Activated CD8-positive, alpha-beta T cell treated with anti-CD3 and anti-CD28 coated beads for 36 hours (primary cell): ENCODE measurements at regions not wholly inside any gene's neighbourhood (a gene's known extent, or its start where the extent isn't known, plus 50 kb on each side); places are given as distances from the start of the nearest gene placed in this dataset.
"Not testable (repeated sequence)": the region's sequence is repeated elsewhere in the genome, so short reads cannot be mapped to it uniquely, and the experiment has no call there.

Experiments used
- ATAC-seq: fragments of 200-7000 bp; cut with Tn5 transposase; one replicate; pipeline ENCODE4 v1.10.0; 2021; ENCODE audit warnings: mild to moderate bottlenecking, moderate library complexity
- CTCF ChIA-PET: fragments of 350-600 bp; sonication (Branson Sonifier 250); formaldehyde crosslinking; loops from one replicate; lab custom pipeline; 2021; ENCODE audit warnings: antibody characterized with exemption; lab: Charles Lee
- POLR2A ChIA-PET: fragments of 350-600 bp; sonication (Branson Sonifier 250); formaldehyde crosslinking; loops from one replicate; lab custom pipeline; 2021; ENCODE audit warnings: antibody characterized with exemption; lab: Charles Lee
- DNase-seq: peaks from one replicate; pipeline ENCODE4 v3.0.0-alpha.2; 2020
- H3K27ac Mint-ChIP-seq: one replicate; pipeline ENCODE4 v1.8.0; 2021; ENCODE audit warnings: mild to moderate bottlenecking, mixed read lengths
- H3K27me3 Mint-ChIP-seq: one replicate; pipeline ENCODE4 v1.8.0; 2021; ENCODE audit warnings: mixed read lengths
- H3K36me3 Mint-ChIP-seq: one replicate; pipeline ENCODE4 v1.8.0; 2021; ENCODE audit warnings: low read depth, mixed read lengths
- H3K4me1 Mint-ChIP-seq: one replicate; pipeline ENCODE4 v1.8.0; 2021; ENCODE audit warnings: low read depth, mixed read lengths
- H3K4me3 Mint-ChIP-seq: one replicate; pipeline ENCODE4 v1.8.0; 2021; ENCODE audit warnings: mild to moderate bottlenecking, moderate library complexity, mixed read lengths
- H3K9me3 Mint-ChIP-seq: one replicate; pipeline ENCODE4 v1.8.0; 2021; ENCODE audit warnings: mixed read lengths
- CTCF ChIP-seq: fragments of 200-600 bp; IDR thresholded peaks from one replicate; pipeline ENCODE4 v1.8.0; 2022; ENCODE audit warnings: antibody characterized with exemption, mild to moderate bottlenecking
- intact Hi-C: fragments of 100-400 bp; cut with micrococcal nuclease; formaldehyde crosslinking; loops from one replicate; pipeline ENCODE4 v1.10.0; 2022

- Mint-ChIP-seq H3K4me1 (no peaks in the 10 kb centered on the region), H3K4me3 (no peak overlapping the region), H3K36me3 (no peaks in the 10 kb centered on the region), H3K27me3 (no peaks in the 10 kb centered on the region), H3K27ac (no peak overlapping the region), H3K9me3 (peaks cover 6% of the 10 kb centered on the region)
- CTCF ChIA-PET: no interaction called here
- DNase-seq (no peak), ATAC-seq (no peak)
- TF ChIP-seq CTCF: no peak
- intact Hi-C loops: no loop called here
- POLR2A ChIA-PET: no interaction called here
Observed at GRCh38 chr2:228763379-228763981, 507.6 kb downstream of the PID1 start.

GRCh38 chr2:228762565-228762964 is 508.5 kb downstream of the PID1 start:
- Mint-ChIP-seq H3K36me3 (no peaks in the 10 kb centered on the region), H3K27ac (no peak overlapping the region), H3K4me1 (no peaks in the 10 kb centered on the region), H3K4me3 (no peak overlapping the region), H3K27me3 (no peaks in the 10 kb centered on the region), H3K9me3 (peaks cover 5% of the 10 kb centered on the region)
- ATAC-seq (no peak), DNase-seq (no peak)
- POLR2A ChIA-PET: no interaction called here
- intact Hi-C loops: no loop called here
- no peak for TF ChIP-seq CTCF
- CTCF ChIA-PET: no interaction called here

- H3K27ac Mint-ChIP-seq, H3K4me1 Mint-ChIP-seq, H3K36me3 Mint-ChIP-seq, H3K27me3 Mint-ChIP-seq, CTCF ChIA-PET, POLR2A ChIA-PET, DNase-seq, intact Hi-C loops, H3K9me3 Mint-ChIP-seq, ATAC-seq, H3K4me3 Mint-ChIP-seq: not testable (repeated sequence)
Observed at GRCh38 chr2:228755661-228756060, 515.4 kb downstream of the PID1 start.

GRCh38 chr2:228747483-228747882 is 523.6 kb downstream of the PID1 start:
- Mint-ChIP-seq H3K27ac (no peak overlapping the region), H3K36me3 (no peaks in the 10 kb centered on the region), H3K9me3 (peaks cover 1% of the 10 kb centered on the region), H3K27me3 (no peaks in the 10 kb centered on the region), H3K4me1 (no peaks in the 10 kb centered on the region), H3K4me3 (no peak overlapping the region)
- POLR2A ChIA-PET: no interaction called here
- no peak for TF ChIP-seq CTCF
- DNase-seq (no peak), ATAC-seq (no peak)
- intact Hi-C loops: no loop called here
- CTCF ChIA-PET: no interaction called here

GRCh38 chr2:228738671-228739380 is 532.3 kb downstream of the PID1 start:
- CTCF ChIA-PET: no interaction called here
- Mint-ChIP-seq H3K9me3 (peaks cover 4% of the 10 kb centered on the region), H3K4me1 (no peaks in the 10 kb centered on the region), H3K4me3 (no peak overlapping the region), H3K27ac (no peak overlapping the region), H3K36me3 (no peaks in the 10 kb centered on the region), H3K27me3 (no peaks in the 10 kb centered on the region)
- TF ChIP-seq CTCF: no peak
- intact Hi-C loops: no loop called here
- DNase-seq: no peak
- POLR2A ChIA-PET: no interaction called here
- ATAC-seq: no peak
